GM18907 (cell line): ENCODE measurements at regions not wholly inside any gene's neighbourhood (a gene's known extent, or its start where the extent isn't known, plus 50 kb on each side); places are given as distances from the start of the nearest gene placed in this dataset.

Experiments used
- ATAC-seq: cut with Tn5 transposase; IDR thresholded peaks from one replicate; pipeline ENCODE4 v1.9.1; 2021; ENCODE audit warnings: mild to moderate bottlenecking, moderate library complexity; ENCODE audit not compliant: unreplicated experiment

DNA sequence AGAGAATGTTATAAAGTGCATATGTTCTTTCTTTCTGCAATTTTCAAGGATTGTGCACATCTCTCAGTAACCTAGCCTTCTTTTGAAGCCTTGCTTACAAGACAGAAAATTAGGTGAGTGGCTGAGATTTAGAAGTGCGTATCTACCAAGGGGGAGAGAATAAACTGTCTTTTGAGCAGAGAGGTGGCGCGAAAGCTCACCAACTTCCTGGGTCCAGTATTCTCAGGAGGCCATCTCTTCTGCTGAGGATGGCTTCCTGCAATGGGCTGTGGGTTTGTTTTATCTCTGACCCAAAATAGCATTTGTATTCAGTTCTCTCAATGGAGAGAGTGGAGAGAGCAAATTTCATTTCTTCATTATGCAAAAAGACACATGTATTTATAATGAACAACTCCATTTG lies 75.4 kb upstream of the RPS23 start:
- ATAC-seq = no peak

DNA sequence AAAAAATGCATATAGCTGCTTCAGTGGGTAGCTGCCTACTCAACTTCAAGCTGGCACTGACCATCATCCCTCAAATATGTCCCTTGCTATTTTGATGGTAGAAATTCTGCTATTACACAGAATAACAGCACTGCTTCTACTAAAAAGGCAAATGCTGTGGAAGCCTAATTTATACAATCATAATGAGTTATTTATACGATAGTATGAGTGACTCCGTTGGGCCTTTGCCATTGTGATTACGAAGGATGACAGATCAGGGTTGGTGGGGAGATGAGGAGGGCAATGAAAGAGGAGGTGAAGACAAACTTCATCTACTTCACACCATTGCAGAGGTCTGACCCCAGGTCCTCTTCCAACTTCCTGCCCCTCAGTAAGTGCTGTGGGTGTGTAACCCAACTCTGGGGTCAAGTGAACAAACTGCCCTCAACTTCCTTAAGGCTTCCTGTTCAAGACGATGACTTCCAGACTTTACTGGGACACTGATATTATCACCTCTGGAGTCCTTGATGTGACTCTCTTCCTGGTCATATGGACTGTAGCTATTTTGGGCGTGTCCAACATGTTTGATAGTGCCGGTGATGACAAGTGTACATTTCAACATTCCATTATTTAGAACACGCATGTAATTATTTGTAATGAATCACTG lies 74.1 kb upstream of the RPS23 start:
- no peak for ATAC-seq

DNA sequence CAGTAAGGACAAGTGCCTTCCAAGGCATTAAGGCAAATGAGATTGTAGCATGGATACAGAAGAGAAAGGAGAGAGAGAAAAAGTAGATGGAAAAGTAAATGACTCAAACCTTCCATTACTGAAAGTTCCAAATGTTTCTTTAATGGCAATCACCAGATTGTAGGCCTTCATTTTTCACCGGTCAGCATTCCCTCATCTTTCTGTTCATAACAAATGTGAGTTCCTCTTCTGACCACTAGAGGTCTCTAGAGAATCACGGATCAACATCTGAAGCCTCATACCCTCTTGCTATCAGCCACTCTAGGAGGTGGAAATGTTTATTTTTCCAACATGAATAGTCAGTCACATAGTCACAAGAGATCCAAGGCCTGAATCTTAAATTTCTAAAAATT lies 73.6 kb upstream of the RPS23 start:
- peak; percentile 83 for ATAC-seq

DNA sequence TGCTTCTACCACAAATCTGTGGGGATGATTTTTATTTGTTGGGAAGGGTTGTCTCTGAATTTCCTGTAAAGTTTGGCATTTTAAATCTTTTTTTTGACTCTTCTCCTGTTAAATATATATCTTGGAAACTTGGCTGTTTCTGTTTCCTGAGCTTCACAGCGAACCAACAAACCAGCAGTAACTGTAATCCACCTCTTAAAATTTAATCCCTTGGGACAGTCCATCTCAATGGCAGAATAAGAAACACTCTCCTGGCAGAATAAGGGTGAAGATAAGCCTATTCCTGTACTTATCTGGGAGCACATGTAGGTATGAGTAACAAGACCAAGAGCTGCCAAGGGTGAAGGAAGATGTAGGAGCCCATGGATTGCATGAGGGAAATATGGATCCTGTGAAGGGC lies 73.1 kb upstream of the RPS23 start:
- ATAC-seq = no peak

DNA sequence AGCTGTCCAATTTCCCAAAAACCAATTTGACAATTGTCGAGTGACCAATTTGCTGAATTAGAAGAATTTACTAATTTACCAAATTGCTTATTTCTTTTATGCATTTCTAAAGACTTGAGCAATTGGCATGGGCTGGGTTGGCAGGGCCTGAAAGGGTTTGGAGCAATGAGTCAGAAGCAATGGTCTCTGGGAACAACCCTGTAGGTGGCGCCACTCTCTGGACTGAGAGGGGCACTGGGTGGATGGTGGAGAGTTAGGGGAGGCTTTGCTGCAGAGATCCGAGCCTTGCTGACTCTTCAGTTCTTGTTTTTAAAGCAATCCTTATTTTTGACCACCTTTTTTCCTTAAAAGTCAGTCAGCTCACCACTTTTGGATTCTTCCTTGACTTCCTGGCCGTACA lies 71.5 kb upstream of the RPS23 start:
- ATAC-seq = no peak

DNA sequence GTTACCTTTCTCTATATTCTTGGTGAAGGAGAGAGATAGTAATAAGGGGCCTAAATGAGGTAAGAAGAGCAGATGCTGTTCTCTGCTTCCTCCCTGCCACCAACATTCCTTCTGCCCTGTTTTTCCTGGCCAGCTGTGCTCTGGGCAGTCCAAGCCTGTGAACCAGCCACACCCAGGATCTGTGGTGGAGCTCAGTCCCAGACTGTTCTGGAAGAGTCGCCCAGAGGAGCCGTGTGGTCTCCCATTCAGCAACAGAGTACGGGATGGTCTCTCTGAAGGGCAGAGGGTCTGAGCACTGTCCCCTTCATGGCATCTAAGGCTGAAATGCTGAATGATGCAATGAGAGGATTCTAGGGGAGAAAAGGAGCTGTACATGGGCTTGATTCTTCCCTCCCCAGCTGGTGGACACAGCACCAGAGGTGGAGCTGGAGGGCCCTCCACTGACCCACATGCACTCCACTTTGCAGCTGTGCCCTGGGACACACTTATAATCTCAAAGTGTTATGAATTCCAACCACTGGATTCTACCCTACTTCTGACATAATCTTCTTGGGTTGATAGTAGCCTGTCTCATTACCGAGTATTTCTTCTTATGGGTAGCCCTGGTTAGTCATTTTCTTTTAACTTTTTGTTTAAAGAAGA lies 70.8 kb upstream of the RPS23 start:
- no peak for ATAC-seq

DNA sequence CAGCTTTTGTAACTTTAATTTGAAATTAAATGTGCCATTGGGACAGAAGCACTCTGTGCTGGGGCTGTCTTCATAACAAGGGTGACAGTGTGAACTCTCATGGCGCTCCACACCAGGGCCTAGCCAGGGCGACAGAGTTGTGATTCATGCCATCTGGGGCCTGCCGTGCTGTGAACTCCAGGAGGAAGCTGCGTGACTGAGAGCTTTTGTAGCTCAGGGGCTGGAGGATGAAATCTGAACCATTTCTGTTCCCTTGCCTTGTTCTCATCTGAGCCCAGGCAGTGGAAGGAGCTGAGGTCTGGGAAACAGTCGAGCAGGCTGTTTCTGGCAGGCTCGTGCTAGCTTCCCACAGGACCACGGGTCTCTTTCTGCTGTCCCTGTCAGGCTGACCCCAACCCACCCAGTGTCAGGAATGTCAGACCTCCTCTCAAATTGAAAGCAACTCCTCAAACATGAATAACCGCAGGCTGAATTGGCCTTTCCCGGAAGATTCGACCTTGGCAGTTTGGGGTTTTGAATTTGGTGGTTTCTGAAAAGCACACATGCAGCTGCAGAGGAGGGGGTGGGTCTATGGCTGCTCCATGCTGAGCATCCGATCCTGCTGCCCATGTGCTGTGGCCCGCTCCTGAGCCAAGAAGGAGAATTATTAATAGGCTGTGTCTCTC lies 69.2 kb upstream of the RPS23 start:
- ATAC-seq = no peak

DNA sequence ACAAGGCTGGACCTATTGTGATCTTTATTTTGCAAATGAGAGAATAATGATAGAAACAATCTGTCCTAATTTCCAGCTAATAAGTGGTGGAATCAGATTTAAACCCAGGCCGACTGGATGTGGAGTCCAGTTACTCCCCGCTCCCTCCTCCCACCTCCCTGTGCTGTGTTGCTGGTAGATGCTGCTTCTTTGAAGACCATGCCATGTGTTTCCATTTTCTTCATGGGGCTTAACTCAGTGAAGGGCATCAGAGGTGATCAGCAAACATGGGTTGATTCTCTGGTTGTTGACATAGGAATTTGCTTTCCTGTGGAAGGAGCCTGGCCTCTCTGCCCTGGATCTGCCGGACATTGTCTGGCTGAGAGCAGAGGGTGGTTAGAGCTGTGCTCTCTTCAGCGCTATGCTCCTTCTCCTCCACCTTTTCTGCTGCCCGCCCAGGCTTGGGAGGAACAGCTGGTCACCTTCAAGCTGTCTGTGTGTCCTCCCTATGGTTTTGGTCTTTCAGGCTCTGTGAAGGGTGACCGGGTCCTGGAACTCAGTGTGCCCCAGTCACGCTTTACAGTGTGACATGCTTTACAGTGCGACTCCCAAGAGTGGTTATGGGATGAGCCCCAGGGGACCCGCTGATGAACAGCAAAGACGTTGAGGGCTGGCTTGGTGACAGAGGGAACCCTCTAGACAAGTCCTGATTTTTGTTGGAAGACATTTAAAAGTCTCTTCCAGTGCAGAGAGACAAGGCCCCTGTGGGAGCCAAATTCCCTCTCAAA lies 68.4 kb upstream of the RPS23 start:
- ATAC-seq = no peak

DNA sequence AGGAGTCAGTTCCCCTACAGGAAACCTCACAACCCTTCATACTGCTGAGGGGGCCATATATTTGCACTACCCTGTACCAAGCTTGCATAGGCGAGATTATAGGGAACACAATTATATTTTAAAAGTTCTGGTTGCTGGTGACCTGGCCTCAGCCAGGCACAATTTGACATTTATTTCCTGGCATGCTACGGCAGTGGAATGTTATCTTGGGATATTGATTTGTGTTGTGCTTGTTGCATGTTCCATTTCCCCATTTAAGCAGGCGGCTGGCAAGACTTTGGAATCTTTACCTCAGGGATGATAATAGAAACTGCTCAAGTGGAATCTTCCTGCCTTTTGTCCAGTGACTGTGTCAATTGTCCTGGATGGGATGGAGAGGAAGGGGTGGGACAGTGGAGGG lies 67.0 kb upstream of the RPS23 start:
- no peak for ATAC-seq

DNA sequence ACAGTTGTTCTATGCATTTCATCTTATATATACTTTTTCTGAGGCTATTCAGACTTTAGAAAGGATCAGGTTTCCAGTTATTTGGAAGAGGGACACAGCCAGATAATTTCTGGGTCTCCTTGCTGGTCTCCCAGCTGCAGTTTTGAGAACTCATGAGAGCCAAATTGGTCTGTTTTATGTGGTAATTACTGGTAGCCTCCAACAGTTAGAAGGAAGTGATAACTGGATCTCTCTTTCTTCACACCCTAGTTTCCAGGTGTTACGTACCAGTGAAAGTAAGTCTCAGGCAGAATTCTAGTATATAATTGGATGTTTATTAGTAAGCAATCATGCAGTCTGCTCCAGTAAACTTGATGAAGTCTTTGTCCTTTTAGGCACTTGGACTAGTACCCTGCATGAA lies 63.2 kb upstream of the RPS23 start:
- no peak for ATAC-seq

DNA sequence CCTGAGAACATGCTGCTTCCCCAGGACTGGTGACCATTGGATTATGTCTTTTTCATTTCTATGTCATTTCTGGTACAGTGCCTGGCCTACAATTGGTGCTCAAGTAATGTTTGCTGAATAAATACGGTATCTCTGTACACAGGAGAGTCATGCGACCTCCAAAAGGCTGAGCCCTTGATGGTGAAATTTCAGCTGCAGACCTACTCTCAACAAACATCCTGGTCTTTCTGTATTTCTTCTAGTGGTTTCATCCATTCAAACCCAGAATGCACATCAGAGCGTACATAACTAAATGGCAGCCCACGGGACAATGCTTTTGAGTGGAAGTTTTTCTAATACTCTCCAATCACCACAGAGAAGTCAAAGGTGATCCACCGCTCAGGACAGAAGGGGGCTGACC lies 62.6 kb upstream of the RPS23 start:
- ATAC-seq = no peak

DNA sequence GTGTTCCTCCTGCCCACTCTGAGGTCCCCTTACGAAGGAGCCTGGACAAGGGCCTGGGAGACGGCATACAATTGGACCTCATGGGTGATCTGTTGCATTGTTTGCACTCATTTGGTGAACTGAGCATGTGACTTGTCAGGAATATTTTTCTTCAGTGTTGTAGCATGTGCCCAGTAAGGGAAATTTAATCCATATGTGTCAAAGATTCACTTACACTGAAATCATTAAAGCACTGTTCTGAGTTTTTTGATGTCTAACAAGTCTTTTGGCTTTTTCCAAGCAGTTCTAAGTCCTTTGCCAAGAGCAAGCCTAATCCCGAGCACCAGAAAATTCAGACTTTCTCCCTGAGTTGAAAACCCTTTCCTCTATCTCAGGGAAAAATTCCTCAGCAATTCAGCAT lies 61.6 kb upstream of the RPS23 start:
- no peak for ATAC-seq

DNA sequence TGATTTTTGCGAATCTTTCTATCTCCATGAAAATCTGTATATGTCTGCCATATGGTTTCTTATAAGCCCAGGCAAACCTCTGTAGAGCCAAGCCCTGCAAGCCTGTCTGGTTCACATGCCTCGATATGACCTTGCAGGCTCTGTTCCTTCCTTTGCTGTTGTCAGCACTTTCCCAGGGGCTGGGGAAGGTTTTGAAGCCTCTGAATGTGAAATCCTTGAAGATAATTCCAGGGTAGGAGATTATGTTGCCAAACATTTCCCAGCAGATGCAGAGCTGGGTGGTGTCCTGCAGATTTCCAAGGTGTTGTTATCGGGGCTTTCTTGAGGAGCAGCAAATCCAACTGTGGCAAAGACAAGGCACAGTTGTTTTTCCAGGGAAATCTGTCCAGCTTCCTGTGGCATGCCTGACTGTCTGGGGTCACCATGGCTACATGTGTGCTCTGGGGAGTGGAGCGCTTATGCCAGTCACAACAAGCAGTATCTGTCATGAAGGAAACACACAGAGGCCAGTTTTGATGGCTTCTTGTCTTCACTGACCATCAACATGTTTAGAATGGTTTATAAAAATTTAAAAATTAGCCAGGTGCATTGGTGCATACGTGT lies 60.7 kb upstream of the RPS23 start:
- no peak for ATAC-seq

DNA sequence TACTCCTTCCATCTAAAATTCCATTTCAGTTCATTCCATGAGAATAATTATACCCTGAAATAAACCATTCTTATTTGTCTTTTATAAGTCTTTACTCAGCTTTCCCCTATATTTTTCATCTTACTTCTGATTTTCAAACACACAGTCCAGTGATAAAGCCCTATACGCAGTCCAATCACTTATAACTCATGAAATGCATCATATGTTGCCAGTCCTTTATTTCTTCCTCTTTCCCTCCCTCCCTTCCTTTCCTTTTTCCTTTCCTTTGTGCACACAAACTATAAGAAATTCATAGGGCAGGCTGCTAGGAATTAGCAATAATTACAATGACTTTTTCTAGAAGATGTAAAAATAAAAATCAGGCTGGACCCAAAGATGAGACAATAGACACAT lies 58.8 kb upstream of the RPS23 start:
- no peak for ATAC-seq

DNA sequence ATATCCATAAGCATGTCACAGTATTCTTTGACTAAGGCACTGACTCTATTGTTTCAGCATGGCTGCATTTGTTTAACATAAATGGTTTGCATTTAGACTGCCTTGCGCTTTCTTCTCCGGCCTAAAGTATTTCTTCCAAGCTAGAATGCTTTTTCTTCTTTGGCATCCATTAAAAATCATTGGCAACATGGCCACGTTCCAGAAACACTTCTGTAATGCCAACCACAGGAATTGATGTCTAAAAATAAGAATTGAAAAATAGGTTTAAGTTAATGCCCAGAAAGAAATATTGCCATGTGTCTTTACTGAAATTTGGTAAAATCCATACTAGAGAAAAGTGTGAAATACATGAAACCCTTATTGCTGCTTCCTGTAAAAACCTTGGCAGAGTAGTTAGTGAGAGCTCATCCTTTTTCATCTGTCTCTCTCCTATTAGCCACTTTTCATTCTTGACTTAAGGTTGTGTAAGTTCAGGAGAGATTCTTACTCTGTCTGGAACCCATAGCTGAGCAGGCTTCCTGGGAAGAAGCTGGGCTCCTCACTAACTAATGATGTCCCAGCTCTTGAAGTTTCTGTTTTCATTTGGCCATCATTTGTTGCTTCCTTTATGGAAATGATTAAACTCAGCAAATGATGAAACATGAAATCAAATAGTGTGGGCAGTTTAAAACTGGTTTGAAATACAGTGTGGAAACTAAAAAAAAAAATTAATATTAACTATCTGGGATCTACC lies 58.2 kb upstream of the RPS23 start:
- no peak for ATAC-seq

DNA sequence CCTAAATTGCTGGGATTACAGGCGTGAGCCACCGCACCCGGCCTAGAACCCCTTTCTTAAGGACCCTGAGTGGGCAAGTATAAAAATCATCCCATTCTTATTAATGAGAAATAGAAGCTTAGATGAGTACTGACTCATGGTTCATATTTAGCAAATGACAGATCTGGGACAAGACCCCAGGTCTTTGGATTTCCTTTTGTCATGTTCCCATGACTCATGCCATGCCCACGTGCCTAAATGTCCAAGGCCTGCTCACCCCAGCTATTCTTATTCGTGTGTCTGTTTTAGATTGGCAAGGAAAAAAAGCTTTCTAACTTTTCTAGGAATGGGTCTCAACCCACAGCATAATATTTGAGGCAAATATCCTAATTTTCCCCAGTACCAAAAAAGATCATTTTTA lies 57.7 kb upstream of the RPS23 start:
- ATAC-seq = no peak

DNA sequence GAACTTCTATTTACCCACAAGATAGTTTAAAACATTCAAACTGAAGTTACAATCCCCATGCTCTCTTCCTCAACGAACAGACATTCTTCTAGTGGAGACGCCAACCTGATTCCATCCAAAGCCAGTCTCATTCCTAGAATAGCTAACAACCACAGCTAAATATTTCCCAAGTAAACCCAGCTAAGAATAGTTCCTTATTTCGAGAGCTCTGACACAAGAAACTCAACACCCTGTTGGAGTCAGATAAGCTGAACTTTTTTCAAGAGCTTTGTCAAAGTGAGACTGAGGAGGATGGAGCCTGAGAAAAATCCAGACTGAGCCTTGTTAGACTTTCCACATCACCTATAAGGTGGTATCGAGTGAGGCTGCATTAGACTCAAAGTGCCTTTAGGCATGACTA lies 56.7 kb upstream of the RPS23 start:
- no peak for ATAC-seq

DNA sequence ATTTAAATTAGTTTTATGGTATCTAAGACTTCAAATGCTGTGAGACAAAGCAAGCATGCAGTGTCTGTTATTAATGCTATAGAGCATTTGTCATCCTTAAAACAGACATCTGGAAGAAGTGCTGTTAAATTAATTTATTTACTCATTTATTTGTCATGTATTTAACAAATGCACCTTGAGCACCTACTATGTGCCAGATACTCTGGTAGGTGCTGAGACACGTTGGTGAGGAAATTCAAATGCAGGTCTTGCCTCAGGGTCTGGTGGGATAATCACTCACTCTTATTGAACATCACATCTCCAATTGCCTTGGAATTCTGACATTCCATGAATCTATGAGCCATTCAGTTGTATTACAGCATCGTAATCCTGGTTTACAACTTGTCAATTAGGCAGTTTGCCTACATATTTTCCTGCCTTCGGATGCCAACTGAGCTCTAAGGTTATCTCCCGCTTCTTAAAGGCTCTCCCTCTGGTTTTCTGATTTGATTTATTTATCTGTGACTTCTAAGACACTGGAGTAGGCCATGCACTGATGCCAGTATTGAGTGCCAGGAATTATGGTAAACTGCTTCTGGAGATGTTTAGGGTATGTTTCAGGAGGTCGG lies 56.0 kb upstream of the RPS23 start:
- no peak for ATAC-seq

DNA sequence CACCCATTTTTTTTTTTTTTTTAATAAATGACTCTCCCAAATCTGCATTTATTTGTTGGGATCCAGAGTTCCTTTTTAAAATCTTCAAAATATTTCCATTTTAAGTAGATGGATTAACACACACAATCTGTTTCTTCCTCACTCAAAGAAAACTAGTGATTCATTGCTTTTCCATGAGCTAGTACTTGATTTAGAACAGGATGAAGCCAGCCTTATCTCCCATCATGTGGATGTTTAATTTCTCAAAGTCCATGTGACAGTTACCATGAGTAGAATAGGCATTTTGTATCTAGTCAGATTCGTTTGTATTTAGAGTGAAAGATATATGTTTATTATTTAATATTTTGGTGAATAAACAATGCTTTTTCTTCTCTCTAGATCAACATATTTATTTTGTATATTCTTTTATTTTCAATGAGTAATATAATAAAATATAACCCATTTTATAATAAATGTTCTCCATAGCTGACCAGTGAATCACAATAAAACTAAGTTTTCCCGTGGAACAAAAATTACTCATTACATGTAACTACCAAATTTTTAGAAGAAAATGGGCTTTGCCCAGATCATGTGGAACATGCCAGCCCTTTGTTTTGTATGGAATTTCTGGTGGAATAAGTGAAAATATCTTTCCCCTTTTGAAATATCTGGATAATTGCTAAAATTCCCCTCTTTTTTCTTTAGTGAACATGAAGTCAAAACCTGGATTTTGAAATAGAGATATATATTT lies 54.9 kb upstream of the RPS23 start:
- ATAC-seq = no peak
